SK-N-MC (cell line): ENCODE measurements at regions not wholly inside any gene's neighbourhood (a gene's known extent, or its start where the extent isn't known, plus 50 kb on each side); places are given as distances from the start of the nearest gene placed in this dataset.

Experiments used
- EZH2 ChIP-seq: fragments of 200-600 bp; sonication (generic); IDR thresholded peaks from one replicate; pipeline ENCODE4 v1.6.1; 2017; ENCODE audit warnings: antibody characterized with exemption
- FOXP2 ChIP-seq: optimal IDR thresholded peaks from 2 replicates; pipeline ENCODE3; 2011; ENCODE audit warnings: mild to moderate bottlenecking, moderate library complexity; ENCODE audit not compliant: insufficient read depth; ENCODE audit errors: extremely low read length, control extremely low read depth
- POLR2AphosphoS5 ChIP-seq: IDR thresholded peaks from 2 replicates; pipeline ENCODE4 v1.6.1; 2012; ENCODE audit warnings: mild to moderate bottlenecking, low read depth, low read length, borderline replicate concordance

GRCh38 chr12:124477107-124477915 lies 90.1 kb downstream of the NCOR2 start:
- no peak for TF ChIP-seq EZH2
- TF ChIP-seq POLR2AphosphoS5 = no peak
- TF ChIP-seq FOXP2 = no peak
